Lower leg skin (tissue), 4 donors: ENCODE measurements at regions not wholly inside any gene's neighbourhood (a gene's known extent, or its start where the extent isn't known, plus 50 kb on each side); places are given as distances from the start of the nearest gene placed in this dataset.

Experiments
- DNase-seq, 2 donors: peaks; one replicate each; pipeline ENCODE4 v3.0.0-alpha.2; 2019; ENCODE audit warnings: low spot score in 2 of 2
- H3K4me3 ChIP-seq: fragments of 200-600 bp; sonication (generic); 2 replicates; pipeline ENCODE4 v1.5.1; 2017; ENCODE audit warnings: mild to moderate bottlenecking, low read depth; ENCODE audit not compliant: poor library complexity, severe bottlenecking
- CTCF ChIP-seq, 3 donors: fragments of 450-650 bp; IDR thresholded peaks; one replicate each; pipeline ENCODE4 v1.5.1; 2016; ENCODE audit warnings: antibody characterized with exemption in 3 of 3, mild to moderate bottlenecking in 3 of 3, moderate library complexity in 2 of 3
- POLR2A ChIP-seq, 2 donors: fragments of 450-650 bp; IDR thresholded peaks; one replicate each; pipeline ENCODE4 v1.6.1; 2016 to 2017; ENCODE audit warnings: antibody characterized with exemption in 2 of 2, mild to moderate bottlenecking in 1 of 2, moderate library complexity in 1 of 2
- WGBS, 2 donors: methylation state at CpG; one replicate each; pipeline ENCODE4 v1.1.5; 2018; 5-methylcytosine and 5-hydroxymethylcytosine counted together
- intact Hi-C: fragments of 100-400 bp; cut with DNase I; formaldehyde crosslinking; loops from one replicate; pipeline ENCODE4 v1.15.0; 2023; ENCODE audit warnings: low total_unique reads

GRCh38 chr4:23291139-23291538, 598.4 kb downstream of the GBA3 start:
- H3K4me3 ChIP-seq, result no peak overlapping the region
- TF ChIP-seq POLR2A (IDR thresholded peaks at IDR 0.05), result no peak
- TF ChIP-seq CTCF (IDR thresholded peaks at IDR 0.05), result no peak
- WGBS, 2 donors, result 45 to 57% methylated on average over 2 of the region's 2 CpGs
- no peak for DNase-seq
- intact Hi-C loops, result no loop called here

- 72 to 77% methylated on average over 3 of the region's 3 CpGs for WGBS, 2 donors
- H3K4me3 ChIP-seq, result no peak overlapping the region
- DNase-seq, result no peak
- TF ChIP-seq POLR2A (IDR thresholded peaks at IDR 0.05) (no peak), CTCF (IDR thresholded peaks at IDR 0.05) (no peak)
- intact Hi-C loops, result no loop called here
Measured at GRCh38 chr4:23290656-23291055, 597.9 kb downstream of the GBA3 start.

GRCh38 chr4:23279377-23279986, 586.7 kb downstream of the GBA3 start:
- TF ChIP-seq POLR2A (IDR thresholded peaks at IDR 0.05), result no peak
- TF ChIP-seq CTCF (IDR thresholded peaks at IDR 0.05), result no peak
- 67% methylated on average over 3 of the region's 3 CpGs for WGBS, 2 donors

GRCh38 chr4:23278845-23279244, 586.1 kb downstream of the GBA3 start:
- intact Hi-C loops, result no loop called here
- H3K4me3 ChIP-seq, result no peak overlapping the region
- DNase-seq, result no peak
- WGBS, 2 donors, result 78 to 86% methylated on average over 2 of the region's 2 CpGs
- TF ChIP-seq CTCF (IDR thresholded peaks at IDR 0.05) (no peak), POLR2A (IDR thresholded peaks at IDR 0.05) (no peak)

More at GRCh38 chr4:23279377-23279986, 586.7 kb downstream of the GBA3 start:
- no peak overlapping the region for H3K4me3 ChIP-seq
- intact Hi-C loops, result no loop called here
- no peak for DNase-seq

- DNase-seq, result no peak
- 74 to 79% methylated on average over 3 of the region's 3 CpGs for WGBS, 2 donors
- TF ChIP-seq CTCF (IDR thresholded peaks at IDR 0.05) (no peak), POLR2A (IDR thresholded peaks at IDR 0.05) (no peak)
- intact Hi-C loops, result no loop called here
- H3K4me3 ChIP-seq, result no peak overlapping the region
Measured at GRCh38 chr4:23276076-23276475, 583.3 kb downstream of the GBA3 start.

- TF ChIP-seq POLR2A (IDR thresholded peaks at IDR 0.05), result no peak
- TF ChIP-seq CTCF (IDR thresholded peaks at IDR 0.05), result no peak
- DNase-seq, result no peak
- intact Hi-C loops, result no loop called here
- WGBS, 2 donors, result 8 to 11% methylated on average over 1 of the region's 1 CpG
- no peak overlapping the region for H3K4me3 ChIP-seq
Measured at GRCh38 chr4:23269566-23269965, 576.8 kb downstream of the GBA3 start.
